HepG2 (cell line): ENCODE measurements at regions not wholly inside any gene's neighbourhood (a gene's known extent, or its start where the extent isn't known, plus 50 kb on each side); places are given as distances from the start of the nearest gene placed in this dataset.

Experiments used
- ATAC-seq: fragments of 200-7000 bp; cut with Tn5 transposase; 3 replicates; pipeline ENCODE4 v1.9.1; 2020; ENCODE audit warnings: mild to moderate bottlenecking, moderate library complexity
- BruUV-seq: library from RNA; stranded (reverse); fragments of 400-500 nt; replicated peaks from 2 replicates; lab custom pipeline; 2021; lab: Mats Ljungman, UMichigan
- CTCF ChIA-PET: fragments of 300-600 bp; formaldehyde crosslinking; extraction: SDS; loops from one replicate; lab custom pipeline; 2021; ENCODE audit warnings: low total read pairs, inconsistent platforms, low intra/inter-chr PET ratio; lab: Yijun Ruan, JAX
- POLR2A ChIA-PET: fragments of 350-600 bp; sonication (Branson Sonifier 250); formaldehyde crosslinking; loops from one replicate; lab custom pipeline; 2020; ENCODE audit warnings: antibody characterized with exemption, inconsistent platforms; lab: Yijun Ruan, JAX
- DNase-seq: peaks from one replicate; pipeline ENCODE4 v3.0.0-alpha.2; 2015; ENCODE audit warnings: low spot score
- FAIRE-seq: peaks from 3 replicates; lab custom pipeline; 2011; peaks lifted over from hg19 to GRCh38; lab: Jason Lieb, UNC
- H2AFZ ChIP-seq: one replicate; pipeline ENCODE4 v1.6.1; 2011; ENCODE audit warnings: low read length, inconsistent platforms
- H3K27ac ChIP-seq: fragments of 300-600 bp; 3 replicates; pipeline ENCODE4 v1.8.0; 2011; ENCODE audit warnings: mixed run types, mild to moderate bottlenecking, mixed read lengths, low read length, inconsistent platforms; ENCODE audit not compliant: insufficient read depth; ENCODE audit errors: extremely low read length
- H3K27me3 ChIP-seq, 2 experiments: fragments of 200-600 bp in 1 of 2; 2 replicates in 1 of 2; 3 replicates in 1 of 2; pipeline versions ENCODE4 v1.6.0 to v1.8.0; 2011; ENCODE audit warnings: low read length in 2 of 2, mild to moderate bottlenecking in 2 of 2, moderate library complexity in 2 of 2, inconsistent platforms in 1 of 2; ENCODE audit not compliant: insufficient read depth in 2 of 2, control insufficient read depth in 1 of 2
- H3K36me3 ChIP-seq, 2 experiments: fragments of 200-600 bp in 1 of 2; replicated peaks in 1 of 2; 2 replicates in 1 of 2; 3 replicates in 1 of 2; pipeline versions ENCODE4 v1.5.1 to v1.8.0; 2011; ENCODE audit warnings: low read length in 2 of 2, inconsistent platforms in 1 of 2; ENCODE audit not compliant: insufficient read depth in 2 of 2, control insufficient read depth in 1 of 2
- H3K4me1 ChIP-seq: 2 replicates; pipeline ENCODE4 v1.5.1; 2012; ENCODE audit warnings: low read length, inconsistent platforms; ENCODE audit not compliant: insufficient read depth
- H3K4me2 ChIP-seq: 2 replicates; pipeline ENCODE4 v1.6.0; 2011; ENCODE audit warnings: low read depth, low read length, inconsistent platforms
- H3K4me3 ChIP-seq, 3 experiments: fragments of 200-600 bp in 1 of 3; sonication (generic), shearing (Covaris generic) in 1 of 3; replicated peaks in 1 of 3; 2 replicates each; pipeline ENCODE4 v1.5.1; 2011 to 2016; ENCODE audit warnings: low read length in 3 of 3, inconsistent platforms in 2 of 3, low read depth in 2 of 3, mild to moderate bottlenecking in 2 of 3, control low read depth in 1 of 3, mixed read lengths in 1 of 3; ENCODE audit not compliant: insufficient read depth in 1 of 3
- H3K79me2 ChIP-seq: one replicate; pipeline ENCODE4 v1.6.1; 2011; ENCODE audit warnings: low read length, inconsistent platforms; ENCODE audit not compliant: insufficient read depth
- H3K9ac ChIP-seq: 2 replicates; pipeline ENCODE4 v1.6.0; 2011; ENCODE audit warnings: mild to moderate bottlenecking, low read depth, low read length, inconsistent platforms; ENCODE audit not compliant: insufficient read depth
- H3K9me3 ChIP-seq: 2 replicates; pipeline ENCODE4 v1.5.1; 2012; ENCODE audit warnings: mild to moderate bottlenecking, low read length
- H4K20me1 ChIP-seq: 2 replicates; pipeline ENCODE4 v1.6.0; 2011; ENCODE audit warnings: inconsistent platforms, mild to moderate bottlenecking, low read length, moderate library complexity; ENCODE audit not compliant: insufficient read depth
- FOXC1 ChIP-seq: sonication (generic); formaldehyde crosslinking; IDR thresholded peaks from 2 replicates; pipeline ENCODE4 v1.8.0; 2022; ENCODE audit warnings: mild to moderate bottlenecking, missing genetic modification reagents, borderline replicate concordance
- HNF4A ChIP-seq: sonication (generic); formaldehyde crosslinking; IDR thresholded peaks from 2 replicates; pipeline ENCODE4 v1.4.0; 2020; ENCODE audit warnings: missing genetic modification reagents
- NFAT5 ChIP-seq: sonication (generic); formaldehyde crosslinking; IDR thresholded peaks from 2 replicates; pipeline ENCODE4 v1.4.0; 2020; ENCODE audit warnings: missing genetic modification reagents
- WGBS: methylation state at CpG from one replicate; pipeline ENCODE4 v1.1.6; 2017; ENCODE audit warnings: low lambda C conversion rate; 5-methylcytosine and 5-hydroxymethylcytosine counted together
- in situ Hi-C: cut with HindIII; loops from 2 replicates; pipeline ENCODE4 v1.10.0; 2017; ENCODE audit warnings: low pct_unique_long_range_greater_than_20kb; ENCODE audit not compliant: extremely low pct_ligation_motif_present
- intact Hi-C: fragments of 100-400 bp; cut with micrococcal nuclease; formaldehyde crosslinking; loops from one replicate; pipeline ENCODE4 v1.10.0; 2022; ENCODE audit not compliant: unreplicated experiment

GRCh38 chr10:78899996-78900714 lies 168.6 kb upstream of the ZMIZ1 start (continued):
- TF ChIP-seq NFAT5 (CRISPR knock-in tag) (no peak), HNF4A (peak; percentile 76)

- WGBS, result 59% methylated on average over 5 of the region's 5 CpGs
- Histone ChIP-seq H3K36me3 (no peaks in the 10 kb centered on the region), H3K27me3 (peaks cover 3 to 29% of the 10 kb centered on the region in 2 experiments; a peak in 3 of 5 replicates), H3K27ac (no peak overlapping the region), H2AFZ (no peak overlapping the region), H3K9ac (no peak overlapping the region), H4K20me1 (no peaks in the 10 kb centered on the region), H3K79me2 (no peaks in the 10 kb centered on the region), H3K4me2 (no peak overlapping the region), H3K9me3 (no peaks in the 10 kb centered on the region), H3K4me3 (no peak overlapping the region), H3K4me1 (peaks cover 33% of the 10 kb centered on the region)
- POLR2A ChIA-PET, result no interaction called here
- CTCF ChIA-PET, result no interaction called here
- intact Hi-C loops (no loop called here), in situ Hi-C loops (no loop called here)
- TF ChIP-seq FOXC1, result no peak
- no peak for FAIRE-seq
- no TSS peak for BruUV-seq
- ATAC-seq, result no peak
- no peak for DNase-seq
Observed at GRCh38 chr10:78900715-78901430, 167.9 kb upstream of the ZMIZ1 start.
